WTC11 (cell line): ENCODE measurements at regions not wholly inside any gene's neighbourhood (a gene's known extent, or its start where the extent isn't known, plus 50 kb on each side); places are given as distances from the start of the nearest gene placed in this dataset.

Experiments used
- ATAC-seq: fragments of 200-7000 bp; cut with Tn5 transposase; 2 replicates; pipeline ENCODE4 v1.10.0; 2021; ENCODE audit warnings: mild to moderate bottlenecking, moderate library complexity
- CTCF ChIA-PET: fragments of 300-600 bp; sonication (Branson Sonifier 250); formaldehyde crosslinking; loops from one replicate; lab custom pipeline; 2021; ENCODE audit warnings: antibody characterized with exemption; lab: Charles Lee
- POLR2A ChIA-PET: fragments of 350-600 bp; sonication (Branson Sonifier 250); formaldehyde crosslinking; loops from one replicate; lab custom pipeline; 2021; ENCODE audit warnings: antibody characterized with exemption; lab: Charles Lee
- DNase-seq: peaks from one replicate; pipeline ENCODE4 v3.0.0; 2021; ENCODE audit warnings: low spot score
- H3K27ac Mint-ChIP-seq: 2 replicates; pipeline ENCODE4 v1.8.0; 2021; ENCODE audit warnings: mixed read lengths
- H3K27me3 Mint-ChIP-seq: 2 replicates; pipeline ENCODE4 v1.8.0; 2021; ENCODE audit warnings: low read depth, mild to moderate bottlenecking, moderate library complexity, mixed read lengths
- H3K36me3 Mint-ChIP-seq: 2 replicates; pipeline ENCODE4 v1.8.0; 2021; ENCODE audit warnings: mixed read lengths
- H3K4me1 Mint-ChIP-seq: 2 replicates; pipeline ENCODE4 v1.8.0; 2022; ENCODE audit warnings: mixed read lengths
- H3K4me3 Mint-ChIP-seq: 2 replicates; pipeline ENCODE4 v1.8.0; 2021; ENCODE audit warnings: mild to moderate bottlenecking, moderate library complexity, mixed read lengths
- H3K9me3 Mint-ChIP-seq: 2 replicates; pipeline ENCODE4 v1.8.0; 2021; ENCODE audit warnings: mixed read lengths
- CDX4 ChIP-seq: fragments of 250-450 bp; sonication (Bioruptor Pico); IDR thresholded peaks from 2 replicates; pipeline ENCODE4 v1.9.0; 2021; ENCODE audit warnings: moderate library complexity, mild to moderate bottlenecking, inconsistent platforms, borderline replicate concordance
- E2F1 ChIP-seq: sonication (generic); formaldehyde crosslinking; IDR thresholded peaks from 2 replicates; pipeline ENCODE4 v1.8.0; 2022; ENCODE audit warnings: mild to moderate bottlenecking, missing genetic modification reagents
- E2F5 ChIP-seq: sonication (generic); formaldehyde crosslinking; IDR thresholded peaks from 2 replicates; pipeline ENCODE4 v1.8.1; 2022; ENCODE audit warnings: mild to moderate bottlenecking, moderate library complexity, missing genetic modification reagents
- ERG ChIP-seq: fragments of 250-450 bp; sonication (Bioruptor Pico); IDR thresholded peaks from 2 replicates; pipeline ENCODE4 v1.8.0; 2021; ENCODE audit warnings: mild to moderate bottlenecking
- ETV6 ChIP-seq: sonication (generic); formaldehyde crosslinking; IDR thresholded peaks from 2 replicates; pipeline ENCODE4 v1.8.1; 2022; ENCODE audit warnings: mild to moderate bottlenecking, missing genetic modification reagents
- GTF2I ChIP-seq: fragments of 250-450 bp; sonication (Bioruptor Pico); conservative IDR thresholded peaks from 2 replicates; pipeline ENCODE4 v1.4.0; 2021; ENCODE audit warnings: mild to moderate bottlenecking
- HMGA2 ChIP-seq: fragments of 250-450 bp; sonication (Bioruptor Pico); IDR thresholded peaks from 2 replicates; pipeline ENCODE4 v1.4.0; 2021; ENCODE audit warnings: mild to moderate bottlenecking, moderate library complexity
- HMGXB4 ChIP-seq: sonication (generic); formaldehyde crosslinking; IDR thresholded peaks from 2 replicates; pipeline ENCODE4 v1.8.1; 2023; ENCODE audit warnings: mild to moderate bottlenecking, moderate library complexity, missing genetic modification reagents
- IRF2 ChIP-seq: sonication (generic); formaldehyde crosslinking; IDR thresholded peaks from 2 replicates; pipeline ENCODE4 v1.8.0; 2022; ENCODE audit warnings: low read depth, missing genetic modification reagents, borderline replicate concordance
- KAT7 ChIP-seq: sonication (generic); formaldehyde crosslinking; IDR thresholded peaks from 2 replicates; pipeline ENCODE4 v1.8.1; 2023; ENCODE audit warnings: missing genetic modification reagents, mild to moderate bottlenecking, borderline replicate concordance
- MAX ChIP-seq: sonication (generic); formaldehyde crosslinking; IDR thresholded peaks from 2 replicates; pipeline ENCODE4 v1.8.0; 2022; ENCODE audit warnings: mild to moderate bottlenecking, missing genetic modification reagents
- MLX ChIP-seq: sonication (generic); formaldehyde crosslinking; IDR thresholded peaks from 2 replicates; pipeline ENCODE4 v1.8.1; 2023; ENCODE audit warnings: mild to moderate bottlenecking, missing genetic modification reagents, moderate library complexity
- MYBL2 ChIP-seq: sonication (generic); formaldehyde crosslinking; IDR thresholded peaks from 2 replicates; pipeline ENCODE4 v1.8.1; 2023; ENCODE audit warnings: mild to moderate bottlenecking, moderate library complexity, missing genetic modification reagents
- NFE2L1 ChIP-seq: sonication (generic); formaldehyde crosslinking; IDR thresholded peaks from 2 replicates; pipeline ENCODE4 v1.8.1; 2023; ENCODE audit warnings: missing genetic modification reagents
- NR1H2 ChIP-seq: sonication (generic); formaldehyde crosslinking; IDR thresholded peaks from 2 replicates; pipeline ENCODE4 v1.9.0; 2021; ENCODE audit warnings: mild to moderate bottlenecking, moderate library complexity, missing genetic modification reagents
- NR2C2 ChIP-seq: sonication (generic); formaldehyde crosslinking; IDR thresholded peaks from 2 replicates; pipeline ENCODE4 v1.8.0; 2022; ENCODE audit warnings: mild to moderate bottlenecking, missing genetic modification reagents
- RORB ChIP-seq: fragments of 250-450 bp; sonication (Bioruptor Pico); IDR thresholded peaks from 2 replicates; pipeline ENCODE4 v1.9.0; 2021; ENCODE audit warnings: mild to moderate bottlenecking
- TEAD1 ChIP-seq: sonication (generic); formaldehyde crosslinking; IDR thresholded peaks from 2 replicates; pipeline ENCODE4 v1.8.0; 2022; ENCODE audit warnings: mild to moderate bottlenecking, missing genetic modification reagents
- ZNF281 ChIP-seq: sonication (generic); formaldehyde crosslinking; IDR thresholded peaks from 2 replicates; pipeline ENCODE4 v1.8.0; 2023; ENCODE audit warnings: mild to moderate bottlenecking, missing genetic modification reagents
- ZNF396 ChIP-seq: fragments of 250-450 bp; sonication (Bioruptor Pico); IDR thresholded peaks from 2 replicates; pipeline ENCODE4 v1.8.0; 2021; ENCODE audit warnings: mild to moderate bottlenecking, moderate library complexity, borderline replicate concordance

- ATAC-seq = no peak
Measured at GRCh38 chr14:44791730-44792129, 170.0 kb downstream of the KLHL28 start.

More at GRCh38 chr14:44791730-44792129, 170.0 kb downstream of the KLHL28 start:
- no peak for TF ChIP-seq MAX (CRISPR knock-in tag)
- no peak for TF ChIP-seq RORB
- TF ChIP-seq E2F1 (CRISPR knock-in tag) = no peak
- TF ChIP-seq MLX (CRISPR knock-in tag) = no peak
- no peak for TF ChIP-seq KAT7 (CRISPR knock-in tag)
- TF ChIP-seq GTF2I = no peak
- no peak for TF ChIP-seq TEAD1 (CRISPR knock-in tag)
- TF ChIP-seq HMGXB4 = no peak
- TF ChIP-seq ZNF281 (CRISPR knock-in tag) = no peak
- TF ChIP-seq NFE2L1 (CRISPR knock-in tag) = no peak
- no peak for TF ChIP-seq MYBL2
- no peak for TF ChIP-seq CDX4 (CRISPR knock-in tag)
- TF ChIP-seq ERG (CRISPR knock-in tag) = no peak
- TF ChIP-seq NR2C2 (CRISPR knock-in tag) = no peak
- no peak for TF ChIP-seq HMGA2 (CRISPR knock-in tag)
- TF ChIP-seq NR1H2 (CRISPR knock-in tag) = no peak
- no peak for TF ChIP-seq E2F5 (CRISPR knock-in tag)
- TF ChIP-seq ETV6 = no peak
- TF ChIP-seq IRF2 (CRISPR knock-in tag) = no peak
- TF ChIP-seq ZNF396 (CRISPR knock-in tag) = no peak
- H3K9me3 Mint-ChIP-seq = no peaks in the 10 kb centered on the region
- no peaks in the 10 kb centered on the region for H3K27me3 Mint-ChIP-seq
- no peak overlapping the region for H3K4me3 Mint-ChIP-seq
- peaks cover 3% of the 10 kb centered on the region; the same call in 1 of the 2 replicates for H3K4me1 Mint-ChIP-seq
- no peak overlapping the region for H3K27ac Mint-ChIP-seq
- no peak for DNase-seq
- no peaks in the 10 kb centered on the region for H3K36me3 Mint-ChIP-seq
- POLR2A ChIA-PET = no interaction called here
- CTCF ChIA-PET = interaction anchor here (0.6 to 2.1 kb wide), 2 partner anchors 11 to 171 kb away, joined by 3 to 4 read pairs; no protein-coding TSS in a partner anchor
